PFSK-1 (cell line): ENCODE measurements at regions not wholly inside any gene's neighbourhood (a gene's known extent, or its start where the extent isn't known, plus 50 kb on each side); places are given as distances from the start of the nearest gene placed in this dataset.

ENCODE experiments used
- FOXP2 ChIP-seq: optimal IDR thresholded peaks from 2 replicates; pipeline ENCODE3; 2011; ENCODE audit warnings: borderline replicate concordance, control low read depth, inconsistent platforms; ENCODE audit not compliant: insufficient read depth; ENCODE audit errors: extremely low read length, extremely low read depth
- POLR2AphosphoS5 ChIP-seq: IDR thresholded peaks from 2 replicates; pipeline ENCODE4 v1.6.1; 2012; ENCODE audit warnings: low read depth, mild to moderate bottlenecking, control low read depth, low read length, moderate library complexity
- REST ChIP-seq, 2 experiments: IDR thresholded peaks; 2 replicates each; pipeline versions ENCODE4 v1.6.1 to v1.8.0; 2011 to 2012; ENCODE audit warnings: low read depth in 2 of 2, low read length in 2 of 2, control low read depth in 1 of 2, inconsistent platforms in 1 of 2, mild to moderate bottlenecking in 1 of 2, moderate library complexity in 1 of 2; ENCODE audit not compliant: insufficient read depth in 1 of 2
- SIN3A ChIP-seq: IDR thresholded peaks from 2 replicates; pipeline ENCODE4 v1.6.1; 2012; ENCODE audit warnings: mild to moderate bottlenecking, low read length, moderate library complexity, borderline replicate concordance; ENCODE audit not compliant: insufficient read depth
- TAF1 ChIP-seq: IDR thresholded peaks from 2 replicates; pipeline ENCODE4 v1.6.1; 2012; ENCODE audit warnings: low read length, control low read depth, borderline replicate concordance; ENCODE audit not compliant: insufficient read depth

DNA sequence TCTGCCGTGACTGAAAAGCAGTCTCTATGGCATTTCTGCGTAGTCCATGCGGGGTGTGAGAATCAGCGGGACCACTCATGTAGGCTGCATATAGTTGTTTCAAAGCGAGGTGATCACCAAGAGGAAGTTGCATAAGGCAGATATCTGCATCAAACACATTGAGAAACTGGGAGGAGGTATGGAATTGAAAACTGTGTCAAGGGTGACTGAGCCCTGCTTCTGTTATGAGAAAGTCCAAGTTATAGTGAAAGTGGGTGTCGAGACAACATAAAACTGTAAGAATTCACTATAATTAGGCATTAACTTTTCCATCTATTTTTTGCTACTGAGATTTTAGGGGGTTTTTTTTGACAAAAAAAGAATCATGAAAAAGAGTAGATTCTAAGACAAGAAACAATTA lies 109.3 kb downstream of the ZIC1 start:
- no peak for TF ChIP-seq POLR2AphosphoS5
- TF ChIP-seq REST (IDR thresholded peaks at IDR 0.05; ENCODE audit: insufficient read depth in 1 of 2, low read depth in 2 of 2, low read length in 2 of 2), result no peak
- TF ChIP-seq TAF1, result no peak
- no peak for TF ChIP-seq FOXP2
- TF ChIP-seq SIN3A, result no peak

DNA sequence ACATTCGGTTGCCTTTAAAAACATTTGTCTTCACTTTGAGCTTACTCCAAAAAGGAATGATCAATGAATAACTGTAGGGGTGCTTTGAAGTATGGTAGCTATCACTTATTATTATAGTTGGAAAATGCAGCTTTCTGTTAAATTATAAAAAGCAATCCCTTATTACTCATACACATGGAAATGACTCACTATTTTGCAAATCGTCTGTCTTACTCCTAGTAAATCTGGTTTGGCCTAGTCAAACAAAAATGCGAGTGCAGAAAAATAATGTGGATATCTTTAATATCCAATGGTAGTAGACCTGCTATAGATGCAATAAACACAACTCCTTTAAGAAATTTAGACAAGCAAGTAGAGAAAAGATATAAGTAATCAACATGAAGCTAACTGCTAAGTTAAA lies 112.5 kb downstream of the ZIC1 start:
- no peak for TF ChIP-seq SIN3A
- TF ChIP-seq REST (IDR thresholded peaks at IDR 0.05; ENCODE audit: insufficient read depth in 1 of 2, low read depth in 2 of 2, low read length in 2 of 2), result no peak
- no peak for TF ChIP-seq POLR2AphosphoS5
- no peak for TF ChIP-seq TAF1
- TF ChIP-seq FOXP2, result no peak

- TF ChIP-seq POLR2AphosphoS5 (no peak), TAF1 (no peak), REST (IDR thresholded peaks at IDR 0.05; ENCODE audit: insufficient read depth in 1 of 2, low read depth in 2 of 2, low read length in 2 of 2) (no peak), SIN3A (no peak), FOXP2 (no peak)
Observed at GRCh38 chr3:147529551-147529950, 120.4 kb downstream of the ZIC1 start.

GRCh38 chr3:147538034-147538433 lies 128.9 kb downstream of the ZIC1 start:
- no peak for TF ChIP-seq FOXP2
- TF ChIP-seq TAF1, result no peak
- no peak for TF ChIP-seq SIN3A
- no peak for TF ChIP-seq REST (IDR thresholded peaks at IDR 0.05; ENCODE audit: insufficient read depth in 1 of 2, low read depth in 2 of 2, low read length in 2 of 2)
- TF ChIP-seq POLR2AphosphoS5, result no peak

- TF ChIP-seq POLR2AphosphoS5 (no peak), FOXP2 (no peak), REST (IDR thresholded peaks at IDR 0.05; ENCODE audit: insufficient read depth in 1 of 2, low read depth in 2 of 2, low read length in 2 of 2) (no peak), SIN3A (no peak), TAF1 (no peak)
Observed at GRCh38 chr3:147540921-147541320, 131.8 kb downstream of the ZIC1 start.
